Forelimb muscle (tissue), 1 donor: ENCODE measurements at regions not wholly inside any gene's neighbourhood (a gene's known extent, or its start where the extent isn't known, plus 50 kb on each side); places are given as distances from the start of the nearest gene placed in this dataset.

ENCODE experiments used
- DNase-seq: peaks from one replicate; pipeline ENCODE4 v3.0.0-alpha.2; 2013; ENCODE audit warnings: low read depth

GRCh38 chr9:84393266-84393950 lies 52.9 kb upstream of the SLC28A3 start:
- DNase-seq = no peak

GRCh38 chr9:84394036-84394435 lies 53.5 kb upstream of the SLC28A3 start:
- DNase-seq = no peak

DNA sequence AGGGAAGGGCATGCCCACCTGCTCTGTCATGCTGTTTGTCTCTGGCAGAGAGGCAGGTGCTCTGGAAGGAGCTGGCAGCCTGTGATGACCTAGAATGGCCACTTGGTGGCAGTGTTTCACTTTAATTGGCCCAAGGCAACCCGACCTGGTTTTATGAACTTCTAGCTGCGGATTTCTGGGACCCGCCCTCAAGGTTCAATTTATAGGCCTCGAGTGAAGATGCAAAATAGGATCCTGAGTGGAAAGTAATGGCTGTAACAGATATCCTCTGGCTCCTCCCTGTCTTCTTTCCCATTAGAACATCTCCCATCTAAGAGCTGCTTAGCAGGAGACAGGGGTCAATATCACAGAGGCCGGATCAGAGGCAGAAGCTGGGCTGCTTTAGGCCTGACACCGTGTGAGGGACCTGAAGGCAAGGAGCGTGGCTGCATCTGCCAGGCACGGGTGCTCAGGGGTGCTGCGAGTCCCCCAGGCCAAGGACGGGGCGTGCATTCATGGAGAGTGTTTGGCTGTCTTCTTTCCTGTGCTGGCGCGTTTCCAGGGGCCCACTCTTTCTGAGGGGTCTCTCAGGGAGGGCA lies 56.7 kb upstream of the SLC28A3 start:
- peak; percentile 53 for DNase-seq

DNA sequence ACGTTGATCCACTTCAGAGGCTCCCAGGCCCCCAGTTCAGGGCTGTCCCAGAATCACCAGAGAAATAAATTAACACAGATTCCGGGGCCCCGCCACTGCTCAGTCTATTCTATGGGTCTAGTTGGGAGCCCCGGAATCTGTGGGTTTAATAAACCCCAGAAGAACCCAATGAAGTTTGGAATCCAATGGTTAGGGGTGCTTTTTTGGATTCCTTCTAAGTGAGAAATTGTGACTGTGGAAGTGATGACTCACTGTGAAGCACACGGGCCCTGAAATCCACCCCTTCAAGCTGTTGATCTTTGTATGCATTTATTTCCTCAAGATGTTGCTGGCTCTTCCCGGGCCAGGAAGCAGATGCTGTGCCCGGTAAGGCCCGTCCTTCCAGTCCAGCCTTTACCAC lies 57.3 kb upstream of the SLC28A3 start:
- DNase-seq = no peak

DNA sequence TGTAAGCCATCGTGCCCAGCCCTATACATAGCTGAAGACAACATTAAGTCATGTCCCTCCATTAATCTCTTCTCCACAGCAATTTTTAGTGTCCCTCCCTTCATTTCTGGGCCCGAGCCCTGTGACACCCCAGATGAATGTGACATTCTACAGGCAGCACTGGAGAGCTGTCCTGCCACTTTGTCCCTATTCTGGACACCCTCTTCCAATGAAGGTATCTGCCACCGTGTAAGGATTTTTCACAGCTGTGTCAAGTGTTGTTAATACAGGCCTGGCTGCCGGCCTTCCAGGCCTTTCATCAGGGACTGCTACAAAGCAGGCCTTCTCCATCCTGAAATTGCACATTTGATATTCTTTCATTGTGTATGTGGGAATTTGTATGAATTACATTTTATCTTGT lies 62.0 kb upstream of the SLC28A3 start:
- DNase-seq = no peak

DNA sequence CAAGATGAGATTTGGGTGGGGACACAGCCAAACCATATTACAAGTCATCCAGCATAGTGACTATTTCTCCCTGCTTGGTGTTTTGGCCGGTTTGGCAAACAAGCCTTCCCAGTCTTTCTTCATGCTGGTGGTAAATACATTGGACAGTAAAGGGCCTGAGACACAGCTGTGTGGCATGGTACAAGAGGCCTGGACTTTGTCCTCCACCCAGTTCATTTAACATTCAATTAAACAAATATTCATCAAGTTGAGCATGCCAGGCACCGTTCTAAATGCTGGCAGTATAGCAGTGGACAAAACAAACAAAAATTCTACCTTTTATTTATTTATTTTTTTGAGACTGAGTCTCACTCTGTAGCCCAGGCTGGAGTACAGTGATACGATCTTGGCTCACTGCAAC lies 62.7 kb upstream of the SLC28A3 start:
- DNase-seq = no peak

DNA sequence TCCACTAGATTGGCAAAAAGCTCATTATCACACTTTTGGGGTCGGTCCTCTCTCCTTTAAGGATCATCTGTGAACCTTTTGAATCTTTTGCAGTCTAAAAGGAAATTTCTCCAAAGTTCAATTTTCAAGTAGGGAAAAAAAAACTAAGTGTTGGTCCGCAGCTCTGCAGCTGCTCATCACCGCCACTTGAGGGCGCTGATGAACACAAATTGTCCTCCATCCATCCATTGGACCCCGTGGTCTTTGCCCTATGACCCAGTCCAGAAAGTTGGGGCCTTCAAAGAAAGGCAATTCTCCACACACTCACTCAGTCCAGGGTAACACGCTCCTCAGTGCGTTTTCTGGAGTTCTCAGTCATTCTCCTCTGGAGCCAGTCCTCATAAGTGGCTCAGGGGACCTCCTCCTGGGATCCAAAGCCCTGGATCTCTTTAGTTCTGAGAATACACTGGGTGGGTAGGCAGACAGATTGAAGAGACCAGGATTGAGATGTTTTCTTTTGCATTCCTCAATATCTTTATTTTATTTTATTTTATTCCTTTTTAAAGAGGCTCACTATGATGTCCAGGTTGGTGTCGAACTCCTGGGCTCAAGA lies 63.6 kb upstream of the SLC28A3 start:
- no peak for DNase-seq

- no peak for DNase-seq
Observed at GRCh38 chr9:84405667-84406066, 65.1 kb upstream of the SLC28A3 start.

GRCh38 chr9:84408416-84408815 lies 67.9 kb upstream of the SLC28A3 start:
- no peak for DNase-seq

DNA sequence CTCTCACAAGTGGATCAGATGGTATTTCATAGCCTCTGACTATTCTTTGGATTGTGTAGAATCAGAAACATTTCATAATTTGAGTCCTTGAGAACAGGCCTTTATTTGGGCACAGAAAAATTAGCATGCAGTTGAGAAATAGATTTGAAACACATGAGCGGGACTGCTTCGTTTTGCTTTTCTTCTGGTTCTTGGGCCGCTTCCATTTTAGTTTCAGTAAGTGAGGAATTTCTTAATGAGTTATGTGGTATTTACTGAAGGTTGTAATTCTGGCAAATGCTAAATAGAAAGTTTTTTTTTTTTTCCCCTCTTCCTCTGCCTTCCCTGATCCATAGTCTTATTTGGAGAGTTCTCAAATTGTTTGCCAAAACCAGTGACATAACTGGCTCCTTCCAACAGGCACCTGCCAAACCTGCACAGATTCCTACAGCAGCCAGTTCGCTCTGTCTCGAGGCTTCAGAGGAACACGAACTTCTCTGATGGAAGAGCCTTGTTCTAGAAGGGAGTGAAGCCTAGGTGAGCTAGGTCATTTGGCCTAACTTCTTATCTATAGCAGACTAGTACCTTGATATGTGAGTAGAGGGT lies 71.2 kb upstream of the SLC28A3 start:
- DNase-seq = no peak

GRCh38 chr9:84412654-84413053 lies 72.1 kb upstream of the SLC28A3 start:
- DNase-seq = no peak

DNA sequence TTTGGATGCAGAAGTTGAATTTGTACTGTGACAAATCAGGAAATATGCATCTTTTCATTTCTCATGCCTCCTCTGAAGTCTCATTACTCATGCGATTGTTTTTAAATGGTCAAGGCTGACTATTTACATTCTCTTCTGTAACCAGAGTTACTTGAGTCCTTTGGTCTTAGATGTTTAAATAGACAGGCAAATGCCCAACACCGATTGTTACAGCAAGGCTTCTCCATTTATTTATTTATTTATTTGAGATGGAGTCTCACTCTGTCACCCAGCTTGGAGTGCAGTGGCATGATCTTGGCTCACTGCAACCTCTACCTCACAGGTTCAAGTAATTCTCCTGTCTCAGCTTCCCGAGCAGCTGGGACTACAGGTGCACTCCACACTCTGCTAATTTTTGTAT lies 72.7 kb upstream of the SLC28A3 start:
- no peak for DNase-seq

DNA sequence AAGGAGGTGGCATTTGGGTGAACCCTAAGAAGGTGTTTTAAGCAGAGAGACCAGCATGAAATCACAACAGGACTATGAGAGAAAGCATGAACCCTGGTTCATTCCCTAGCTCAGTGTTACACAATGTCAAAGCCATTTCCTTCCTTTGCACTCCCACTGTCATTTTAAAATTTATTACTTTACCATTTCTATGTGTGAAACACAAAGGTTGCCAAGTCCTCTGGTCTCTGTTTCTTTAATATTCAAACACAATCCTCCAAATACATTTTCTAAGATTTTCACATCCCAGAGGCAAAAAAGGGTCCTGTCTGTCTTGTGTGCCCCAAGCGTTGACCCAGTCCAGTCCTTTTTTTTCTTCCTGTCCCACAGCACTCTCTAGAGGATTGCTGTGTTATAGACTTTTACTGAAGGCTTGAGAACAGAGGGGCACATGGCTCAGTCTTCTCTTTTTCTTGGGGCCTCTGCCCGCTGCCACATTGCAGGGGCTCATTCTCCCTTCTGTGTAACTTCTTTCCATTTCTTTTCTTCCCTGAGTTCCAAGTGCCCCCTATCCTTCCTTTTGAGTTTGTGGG lies 78.6 kb upstream of the SLC28A3 start:
- DNase-seq = no peak

DNA sequence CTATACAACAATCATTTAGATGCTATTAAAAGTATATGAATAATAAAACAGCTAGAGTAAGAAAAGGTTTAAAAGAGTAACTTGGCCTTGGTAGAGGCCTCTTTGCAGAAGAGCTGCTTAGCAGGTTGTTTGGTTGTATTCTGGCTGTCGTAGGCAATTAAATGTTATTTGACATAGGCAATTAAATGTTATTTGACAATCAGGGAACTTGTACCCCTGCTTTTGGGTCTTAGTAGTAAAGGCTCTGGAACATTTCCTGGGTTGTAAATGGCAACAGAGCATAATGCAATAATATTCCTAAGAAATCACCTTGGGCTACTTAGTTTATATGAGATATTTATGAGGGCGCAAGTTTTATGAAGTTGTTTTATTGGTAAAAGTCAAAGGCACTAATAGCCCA lies 84.4 kb upstream of the SLC28A3 start:
- no peak for DNase-seq

- no peak for DNase-seq
Observed at GRCh38 chr9:84432746-84433145, 92.2 kb upstream of the SLC28A3 start.

DNA sequence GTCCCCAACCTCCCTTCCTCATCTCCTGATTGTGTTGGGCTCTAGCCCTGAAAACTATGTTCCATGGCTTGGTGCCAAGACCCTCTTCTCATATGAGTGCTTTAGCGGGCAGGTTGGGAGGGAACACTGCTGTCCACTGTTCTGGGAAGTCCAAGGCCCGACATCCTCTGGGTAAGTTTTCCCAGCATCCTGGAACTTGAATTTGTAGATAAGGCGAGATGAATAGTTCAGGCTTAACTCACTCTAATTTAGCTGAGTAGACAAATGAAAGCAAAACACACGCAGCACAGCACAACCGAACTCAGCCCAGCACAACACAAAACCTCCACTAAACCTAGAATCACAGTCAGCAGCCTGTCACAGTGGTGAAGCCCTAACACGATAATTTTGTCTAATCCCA lies 95.3 kb upstream of the SLC28A3 start:
- no peak for DNase-seq

DNA sequence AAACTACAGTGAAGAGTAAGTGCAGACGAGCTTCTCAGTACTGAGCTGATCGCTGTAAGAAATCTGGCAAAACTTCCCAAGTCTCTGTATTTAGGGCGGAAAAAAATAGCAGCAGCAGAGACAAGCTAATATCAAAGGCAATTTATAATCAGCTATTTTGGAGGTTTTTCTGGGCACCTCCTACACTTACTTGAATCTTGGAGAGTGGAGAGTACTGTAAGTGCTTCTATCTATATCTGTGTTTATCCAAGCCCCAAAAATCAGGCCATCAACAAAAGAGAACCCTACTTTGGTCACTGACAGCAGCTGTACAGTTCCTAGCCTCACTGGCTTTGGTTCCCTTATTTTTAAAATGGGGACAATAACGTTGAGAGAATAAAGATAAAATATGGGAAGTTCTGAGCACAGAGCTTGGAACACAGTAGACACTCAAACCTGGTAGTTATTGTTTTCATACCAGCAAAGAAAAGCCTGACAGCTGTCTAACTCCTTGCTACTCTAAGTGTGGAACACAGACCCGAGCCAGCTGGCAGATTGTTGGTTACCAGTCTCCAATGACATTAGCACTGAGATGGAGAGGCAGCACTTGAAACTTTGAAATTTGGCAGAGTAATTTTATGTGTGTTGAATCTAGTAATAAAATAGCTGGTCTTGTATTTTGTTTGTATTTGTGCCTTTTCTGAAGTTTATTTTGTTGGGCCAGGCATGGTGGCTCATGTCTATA lies 96.0 kb upstream of the SLC28A3 start:
- DNase-seq = no peak

GRCh38 chr9:84438391-84438790 lies 97.8 kb upstream of the SLC28A3 start:
- no peak for DNase-seq

DNA sequence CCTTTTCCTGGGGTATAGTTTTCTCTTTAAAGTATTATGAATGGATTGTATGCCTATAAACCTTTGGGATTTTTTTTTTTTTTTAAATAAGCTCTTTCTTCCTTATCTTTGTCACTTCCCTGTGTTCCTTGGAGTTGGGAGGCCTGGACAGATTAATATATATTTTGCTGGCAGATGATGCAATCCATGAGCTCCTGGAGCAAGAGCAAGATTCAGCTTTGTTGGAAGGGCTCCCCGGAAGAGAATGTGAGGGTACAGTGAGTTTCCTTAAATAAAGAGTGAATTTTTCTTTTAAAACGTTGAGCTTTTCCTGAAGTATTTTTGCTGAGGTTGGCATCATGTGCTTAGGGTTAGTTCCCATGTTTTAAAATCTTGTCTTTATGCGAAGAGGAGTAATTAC lies 98.7 kb upstream of the SLC28A3 start:
- no peak for DNase-seq

GRCh38 chr9:84442712-84443111 lies 102.2 kb upstream of the SLC28A3 start:
- no peak for DNase-seq

- no peak for DNase-seq
Observed at GRCh38 chr9:84445737-84446136, 105.2 kb upstream of the SLC28A3 start.

GRCh38 chr9:84447305-84447704 lies 106.7 kb upstream of the SLC28A3 start:
- DNase-seq = no peak
